ENCODE measurements at regions not wholly inside any gene's neighbourhood (a gene's known extent, or its start where the extent isn't known, plus 50 kb on each side); places are given as distances from the start of the nearest gene placed in this dataset.

- no peak for TF ChIP-seq YY1 (IDR thresholded peaks at IDR 0.05)
- TF ChIP-seq FOXA1 (IDR thresholded peaks at IDR 0.05), result no peak
- TF ChIP-seq CTCF (IDR thresholded peaks at IDR 0.05; ENCODE audit: low read depth, low read length, missing input control), result no peak
- TF ChIP-seq MAX (IDR thresholded peaks at IDR 0.05), result no peak
- TF ChIP-seq REST (IDR thresholded peaks at IDR 0.05), result no peak
- no peak for TF ChIP-seq SP1 (IDR thresholded peaks at IDR 0.05)
- TF ChIP-seq TAF1 (conservative IDR thresholded peaks at IDR 0.05), result no peak
- TF ChIP-seq RAD21 (IDR thresholded peaks at IDR 0.05), result no peak
- TF ChIP-seq ATF3 (IDR thresholded peaks at IDR 0.05), result no peak
- no peak for TF ChIP-seq JUND (IDR thresholded peaks at IDR 0.05)
Observed at GRCh38 chr9:106404137-106404536, 458.8 kb upstream of the ZNF462 start.

All from liver (tissue), 3 donors.